GOT3 (cell line): ENCODE measurements at regions not wholly inside any gene's neighbourhood (a gene's known extent, or its start where the extent isn't known, plus 50 kb on each side); places are given as distances from the start of the nearest gene placed in this dataset.

Source experiments
- DNase-seq: peaks from one replicate; lab custom pipeline; 2025; ENCODE audit warnings: mixed read lengths; lab: John Stamatoyannopoulos, UW

DNA sequence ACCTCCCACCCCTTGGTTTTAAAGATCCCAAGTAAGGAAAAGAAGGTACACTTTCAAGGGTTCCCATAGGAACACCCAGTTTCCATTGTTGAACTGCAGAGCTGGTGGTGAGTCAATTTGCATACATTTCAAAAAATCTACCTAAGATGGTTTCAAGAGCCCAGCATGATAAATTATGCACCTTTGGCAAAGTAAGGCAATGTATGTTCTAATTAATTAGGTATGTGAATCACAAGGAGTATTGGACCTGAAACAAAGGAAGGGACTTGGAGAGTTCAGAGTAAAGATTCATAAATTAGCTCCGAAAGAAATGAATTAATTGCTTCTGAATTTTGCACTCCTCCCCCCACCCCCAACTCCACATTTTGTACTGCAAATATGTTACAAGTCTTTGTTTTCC, 459.7 kb downstream of the LRATD1 start:
- DNase-seq, result no peak

- DNase-seq, result no peak
Measured at GRCh38 chr2:15092691-15093090, 460.2 kb downstream of the LRATD1 start.

DNA sequence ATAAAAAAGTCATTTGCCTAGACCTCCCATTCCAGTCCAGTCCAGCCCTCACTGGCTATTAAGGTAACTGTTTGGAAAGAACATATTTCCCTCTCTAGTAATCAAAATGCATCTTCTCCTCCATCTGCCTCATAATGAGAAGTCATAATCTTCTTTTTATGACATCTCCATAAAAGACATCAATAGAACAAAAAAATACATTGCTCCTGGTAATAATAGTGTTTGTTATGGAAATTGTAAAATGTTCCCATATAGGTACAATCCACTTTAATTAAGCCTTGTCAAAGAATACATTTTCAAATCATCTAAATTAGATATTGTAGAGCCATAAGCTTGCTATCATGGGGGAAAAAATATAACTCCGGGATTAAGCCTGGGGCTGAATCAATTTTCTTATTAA, 461.6 kb downstream of the LRATD1 start:
- DNase-seq, result no peak

DNA sequence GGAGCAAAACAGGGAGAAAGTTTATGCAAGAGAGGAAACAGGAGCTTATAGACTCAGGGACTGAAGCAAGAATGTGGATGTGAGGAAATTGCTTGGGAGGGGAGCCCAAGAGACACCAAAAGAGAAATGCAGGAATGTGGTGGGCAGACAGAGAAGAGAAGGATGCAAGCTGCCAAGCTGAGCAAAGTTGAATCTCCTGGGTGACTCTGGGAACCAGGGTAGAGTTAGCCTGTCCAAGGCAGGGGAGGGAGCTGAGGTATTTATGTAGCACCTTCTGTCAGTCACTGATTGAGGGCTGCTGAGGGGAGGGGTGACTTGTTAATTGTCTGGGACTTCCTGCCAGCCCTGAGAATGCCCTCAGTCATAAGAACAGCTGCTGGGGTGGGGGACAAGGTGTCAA, 464.3 kb downstream of the NBAS start:
- no peak for DNase-seq

DNA sequence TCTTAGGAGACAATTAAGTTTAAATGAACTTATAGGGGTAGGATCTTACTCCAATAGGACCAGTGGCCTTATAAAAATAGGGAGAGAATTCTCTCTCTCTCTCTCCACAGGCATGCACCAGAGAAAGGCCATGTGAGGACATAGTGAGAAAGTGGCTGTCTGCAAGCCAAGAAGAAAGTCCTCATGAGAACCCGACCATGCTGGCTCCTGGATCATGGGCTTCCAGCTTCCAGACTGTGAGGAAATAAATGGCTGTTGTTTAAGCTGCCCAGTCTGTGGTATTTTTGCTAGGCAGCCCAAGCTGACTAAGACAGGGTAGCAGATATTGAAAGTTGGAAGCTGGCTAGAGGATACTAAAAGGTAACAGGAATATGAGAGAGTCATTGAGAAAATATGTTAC, 454.0 kb downstream of the NBAS start:
- no peak for DNase-seq

- no peak for DNase-seq
Measured at GRCh38 chr2:15111718-15112117, 449.4 kb downstream of the NBAS start.

- no peak for DNase-seq
Measured at GRCh38 chr2:15112216-15112615, 448.9 kb downstream of the NBAS start.

- no peak for DNase-seq
Measured at GRCh38 chr2:15115776-15116175, 445.4 kb downstream of the NBAS start.

DNA sequence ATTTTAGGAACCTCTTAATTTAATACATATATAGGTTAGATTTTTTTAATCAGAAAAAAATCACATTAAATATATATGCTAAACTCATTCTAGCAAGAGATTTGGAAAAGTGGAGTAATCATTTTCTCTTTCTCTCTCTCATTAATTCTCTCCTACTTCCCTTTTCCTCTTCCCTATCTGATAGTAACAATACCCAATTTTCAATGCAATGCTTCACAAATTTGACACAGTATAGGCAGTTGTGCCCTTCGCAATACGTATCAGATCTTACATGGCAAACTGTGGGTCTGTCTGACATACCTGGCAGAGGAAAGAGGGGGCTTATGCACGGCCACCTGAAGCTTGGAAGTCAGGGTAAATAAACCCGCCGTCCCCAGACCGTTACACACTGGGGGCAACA, 444.3 kb downstream of the NBAS start:
- DNase-seq, result no peak
